HG03354 (cell line): ENCODE measurements at regions not wholly inside any gene's neighbourhood (a gene's known extent, or its start where the extent isn't known, plus 50 kb on each side); places are given as distances from the start of the nearest gene placed in this dataset.

Source experiments
- ATAC-seq: cut with Tn5 transposase; IDR thresholded peaks from one replicate; pipeline ENCODE4 v1.9.1; 2021; ENCODE audit warnings: mild to moderate bottlenecking; ENCODE audit not compliant: unreplicated experiment, poor library complexity, severe bottlenecking

DNA sequence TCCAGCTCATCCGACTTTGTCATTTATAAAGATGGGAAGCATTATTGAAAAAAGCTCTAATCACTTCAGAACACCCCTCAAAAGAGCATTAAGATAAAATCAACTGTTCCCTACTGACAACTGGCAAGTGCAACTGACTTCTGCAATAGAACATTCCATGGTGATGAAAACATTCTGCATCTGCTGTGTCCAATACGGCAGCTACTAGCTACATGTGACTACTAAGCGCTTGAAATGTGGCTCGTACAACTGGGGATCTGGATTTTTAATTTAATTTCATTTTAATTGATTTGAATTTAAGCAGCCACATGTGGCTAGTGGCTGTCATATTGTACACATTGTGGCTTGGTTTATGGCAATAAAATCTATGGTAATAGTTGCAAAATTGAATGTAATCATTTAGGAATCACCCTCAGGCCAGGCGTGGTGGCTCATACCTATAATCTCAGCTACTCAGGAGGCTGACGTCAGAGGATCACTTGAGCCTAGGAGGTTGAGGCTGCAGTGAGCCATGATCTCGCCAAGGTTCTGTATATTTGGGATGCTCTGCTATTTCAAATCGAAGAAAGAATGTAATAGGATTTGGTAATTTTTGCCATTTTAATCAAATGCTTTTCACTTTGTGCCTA, 390.3 kb downstream of the GABRB3 start:
- no peak for ATAC-seq

DNA sequence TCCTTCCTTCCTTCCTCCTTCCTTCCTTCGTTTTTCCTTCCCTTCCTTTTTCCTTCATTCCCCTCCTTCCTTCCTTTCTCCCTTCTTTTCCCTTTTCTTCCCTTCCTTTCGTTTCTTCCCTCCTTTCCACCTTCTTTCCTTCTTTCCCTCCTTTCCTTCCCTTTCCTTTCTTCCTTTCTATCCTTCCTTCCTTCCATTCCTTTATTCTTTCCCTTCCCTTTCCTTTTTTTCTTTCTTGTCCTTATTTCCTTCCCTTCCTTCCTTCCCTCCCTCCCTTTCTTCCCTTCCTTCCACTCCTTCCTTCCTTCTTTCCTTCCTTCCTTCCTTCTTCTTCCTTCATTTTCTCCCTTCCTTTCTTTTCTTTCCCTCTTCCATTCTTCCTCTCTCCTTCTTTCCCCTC, 394.6 kb downstream of the GABRB3 start:
- ATAC-seq: no peak

DNA sequence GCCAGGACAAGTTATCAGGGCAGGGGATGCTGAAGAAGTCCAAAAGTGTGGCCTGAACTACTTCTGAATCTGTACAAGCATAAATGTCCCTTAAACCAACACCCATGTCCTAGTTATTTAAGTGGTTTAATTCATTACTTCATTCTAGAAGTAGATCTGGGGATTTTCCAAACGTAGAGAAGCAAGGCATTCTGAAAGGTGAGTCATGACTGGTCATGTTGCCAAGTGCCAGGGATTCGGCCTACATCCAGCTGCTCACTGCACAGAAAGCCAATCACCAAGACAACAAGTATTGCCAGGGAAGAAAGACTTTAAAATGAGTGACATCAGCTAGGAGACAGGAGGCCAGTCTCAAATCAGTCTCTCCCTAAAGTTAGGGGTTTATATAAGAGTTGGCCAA, 396.6 kb downstream of the GABRB3 start:
- ATAC-seq: no peak

DNA sequence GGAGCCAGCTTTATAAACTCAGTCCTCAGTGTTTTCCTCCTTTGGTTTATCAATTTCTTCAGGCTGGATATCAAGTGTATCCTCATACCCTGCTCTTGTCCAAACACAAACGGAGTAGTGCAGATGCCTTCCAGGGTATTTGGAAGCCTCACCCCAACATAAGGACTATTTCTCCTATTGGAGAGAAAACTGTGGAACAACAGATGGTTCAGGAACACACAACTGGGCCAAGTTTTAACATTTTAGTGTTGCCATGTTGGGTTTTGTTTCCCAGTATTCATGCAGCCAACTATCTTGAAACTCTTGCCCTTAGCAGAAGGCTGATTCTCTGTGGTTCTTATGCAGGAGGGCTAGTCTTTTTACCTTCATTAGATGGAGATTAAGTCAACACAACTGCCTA, 398.1 kb downstream of the GABRB3 start:
- no peak for ATAC-seq

DNA sequence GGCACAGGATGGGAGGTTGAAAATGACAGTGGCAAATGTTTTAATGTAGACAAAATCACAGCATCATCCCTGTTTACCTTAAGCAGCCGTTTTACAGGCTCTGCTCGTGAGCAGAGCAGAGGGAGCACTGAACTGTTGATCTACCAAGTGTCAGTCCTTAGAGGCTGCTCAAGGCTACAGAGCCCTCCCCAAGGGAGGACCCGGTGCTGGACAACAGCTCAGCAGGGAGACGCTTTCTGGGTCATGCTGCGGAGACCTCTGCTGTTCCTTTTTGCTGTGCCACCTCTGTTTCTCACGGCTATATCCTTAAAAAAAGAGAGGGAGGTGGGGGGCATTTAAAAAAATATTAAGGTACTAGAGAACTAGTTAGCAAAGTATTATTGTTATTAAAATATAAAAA, 400.2 kb downstream of the GABRB3 start:
- no peak for ATAC-seq

DNA sequence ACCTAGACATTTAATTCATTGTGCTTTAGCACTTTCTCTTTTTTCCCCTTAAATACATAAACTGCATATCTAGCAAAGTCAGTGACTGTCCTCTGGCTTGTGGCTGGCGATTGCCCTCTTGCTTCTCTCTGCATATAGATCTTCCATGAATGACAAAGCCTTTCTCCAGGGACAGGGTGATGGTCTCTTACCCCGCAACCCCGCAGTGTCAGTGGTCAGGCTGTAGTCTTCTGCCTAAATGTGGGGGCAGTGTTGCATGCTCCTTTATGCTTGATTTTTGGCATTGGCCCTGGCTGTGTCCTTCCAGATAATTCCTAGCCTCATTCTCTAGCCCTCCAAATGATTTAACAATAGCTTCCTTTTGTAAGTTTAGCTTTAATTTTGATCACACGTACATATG, 407.8 kb downstream of the GABRB3 start:
- no peak for ATAC-seq

DNA sequence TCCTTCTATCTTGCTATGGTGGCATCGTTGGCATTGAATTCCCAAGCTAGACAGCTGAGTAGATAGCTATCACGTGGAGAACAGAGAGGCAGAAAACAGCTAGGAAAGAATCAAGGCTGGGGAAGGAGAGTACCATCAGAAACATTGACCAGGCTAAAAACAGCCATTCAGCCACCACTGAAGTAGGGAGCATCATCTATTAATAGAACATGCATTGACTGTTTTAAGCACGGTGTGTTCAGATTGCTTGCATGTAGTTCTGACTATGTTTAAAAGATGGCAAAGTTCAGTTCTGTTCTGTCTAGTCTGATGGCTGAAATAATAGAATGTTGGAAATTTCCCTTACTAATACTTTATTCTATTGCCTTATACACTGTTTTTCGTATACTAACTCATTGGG, 413.0 kb downstream of the GABRB3 start:
- ATAC-seq: no peak

DNA sequence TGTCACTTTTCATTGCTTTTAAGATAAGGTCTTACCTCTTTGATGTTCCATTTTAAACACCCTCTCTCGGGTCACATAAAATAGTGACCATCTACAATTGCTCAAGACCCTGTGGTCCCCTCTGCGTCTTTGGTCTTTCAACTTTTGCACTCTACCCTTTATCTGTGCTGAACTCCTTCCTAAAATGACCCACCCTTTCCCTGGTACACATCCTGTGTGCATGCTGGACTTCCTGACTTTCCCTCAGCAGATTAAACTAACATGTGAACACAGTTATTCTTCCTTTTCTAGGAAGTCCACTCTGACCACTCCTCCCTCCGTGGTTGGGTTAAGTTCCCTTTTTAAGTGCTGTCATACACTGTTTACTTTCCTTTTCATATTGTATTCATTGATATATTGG, 414.2 kb downstream of the GABRB3 start:
- ATAC-seq: no peak

DNA sequence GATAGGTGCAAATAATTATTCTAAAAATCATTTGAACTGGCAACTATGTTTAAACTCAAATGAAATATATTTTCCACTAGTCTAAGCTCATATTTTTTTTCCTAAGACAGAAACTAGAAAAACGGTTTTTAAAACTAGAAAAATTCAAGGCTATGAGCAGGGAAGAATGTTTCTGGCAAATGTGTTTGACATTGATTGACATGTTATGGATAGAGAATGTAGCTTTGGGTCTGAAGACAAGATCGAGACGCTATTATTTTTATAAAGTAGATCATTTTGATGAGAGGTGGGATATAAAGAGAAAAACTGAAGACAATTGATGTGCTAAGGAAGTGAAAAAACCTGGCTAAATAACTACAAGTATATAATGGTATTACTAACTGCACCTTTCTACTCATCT, 415.2 kb downstream of the GABRB3 start:
- no peak for ATAC-seq

DNA sequence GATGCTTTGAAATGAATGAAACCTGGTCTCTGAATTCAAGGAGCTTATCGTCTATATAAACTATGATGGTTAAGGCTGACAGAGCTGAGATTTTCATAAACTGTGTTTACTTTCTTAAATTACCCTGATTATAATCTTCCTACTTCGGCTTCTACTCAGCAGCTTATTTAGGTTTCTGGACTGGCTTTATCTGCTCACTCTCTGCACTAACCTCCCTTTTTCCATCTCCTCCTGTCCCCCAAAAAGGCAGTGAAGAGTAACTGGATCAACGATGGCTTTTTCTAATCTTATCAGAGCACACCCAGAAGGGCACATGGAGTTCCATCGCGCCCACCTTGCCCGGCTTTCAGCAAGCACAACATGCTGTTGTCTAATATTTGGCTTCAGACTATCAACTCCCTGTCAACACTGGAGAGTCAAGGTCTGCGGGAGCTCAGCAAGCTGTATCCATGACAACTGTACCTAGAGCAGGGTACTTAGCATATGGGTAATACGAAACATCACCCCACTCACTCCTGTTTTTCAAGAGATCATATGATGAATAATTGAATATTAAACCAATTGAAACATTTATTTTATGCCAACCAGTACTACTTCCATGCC, 417.3 kb downstream of the GABRB3 start:
- no peak for ATAC-seq

DNA sequence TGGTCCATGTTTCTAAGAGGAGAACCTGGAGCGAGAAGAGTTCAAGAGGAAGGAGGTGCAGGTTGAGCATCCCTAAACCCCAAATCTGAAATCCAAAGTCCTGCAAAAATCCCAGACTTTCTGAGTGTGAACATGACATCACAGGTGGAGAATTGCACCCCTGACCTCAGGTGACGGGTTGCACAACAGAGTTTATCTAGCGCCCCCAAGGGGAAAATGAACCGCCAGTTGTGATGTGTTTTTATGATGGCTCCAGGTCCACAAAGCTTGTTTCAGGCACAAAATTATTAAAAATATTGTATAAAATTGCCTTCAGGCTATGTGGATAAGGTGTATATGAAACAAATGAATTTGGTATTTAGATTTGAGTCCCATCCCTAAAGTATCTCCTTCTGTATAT, 420.0 kb downstream of the GABRB3 start:
- no peak for ATAC-seq

DNA sequence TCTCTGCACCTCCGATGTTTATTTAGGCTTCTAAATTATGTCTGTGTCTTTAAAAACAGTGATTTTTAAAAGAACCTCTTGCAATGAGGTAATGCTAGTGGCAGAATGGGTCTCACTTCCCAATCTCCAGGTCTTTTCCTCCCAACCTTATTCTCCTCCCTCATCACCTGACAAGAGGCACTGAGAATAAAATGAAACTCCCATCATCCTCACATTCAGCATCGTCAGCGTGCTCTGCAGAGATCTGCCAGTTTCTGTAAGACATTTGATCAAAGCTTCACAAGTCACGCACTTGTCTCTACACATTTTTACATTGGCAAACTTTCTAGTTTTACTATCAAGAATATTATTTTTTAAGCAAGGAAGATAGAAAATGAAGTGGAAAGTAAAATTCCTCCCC, 420.5 kb downstream of the GABRB3 start:
- ATAC-seq: no peak

DNA sequence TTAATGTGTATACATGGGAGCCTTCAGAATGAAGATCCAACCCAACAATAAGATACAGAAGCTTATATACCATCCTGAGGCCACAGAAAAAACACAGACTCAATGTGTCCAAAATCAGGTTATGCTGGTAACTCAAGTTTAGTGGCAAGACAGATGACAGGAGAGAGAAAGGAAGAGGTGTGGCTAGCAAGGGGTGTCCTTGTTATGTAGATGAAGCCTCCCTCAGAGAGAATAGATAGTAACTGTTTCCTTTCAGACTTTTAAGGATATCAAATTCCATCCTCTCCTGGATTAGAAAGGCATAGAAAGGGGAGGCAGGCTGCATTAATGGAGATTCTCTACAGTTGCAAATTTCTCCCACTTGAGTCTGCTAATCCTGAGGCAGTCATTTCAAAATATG, 447.4 kb downstream of the GABRB3 start:
- ATAC-seq: no peak

DNA sequence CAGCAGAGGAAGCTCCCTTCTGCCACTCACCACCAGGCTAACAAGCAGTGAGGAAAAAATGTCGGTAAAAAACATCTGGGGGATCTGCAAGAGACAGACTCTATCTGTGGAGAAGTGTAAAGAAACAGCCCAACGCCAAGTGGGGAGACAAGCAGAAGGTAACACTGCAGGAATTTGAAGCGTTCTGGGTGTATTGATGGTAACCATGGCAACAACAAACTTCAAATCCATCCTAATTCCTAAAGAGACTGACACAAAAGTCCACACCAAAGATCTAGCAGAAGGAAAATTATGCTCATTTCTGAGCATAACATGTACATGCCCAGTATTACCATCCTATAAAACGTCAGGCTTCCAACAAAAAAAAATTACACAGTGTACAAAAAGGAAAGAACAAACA, 449.3 kb downstream of the GABRB3 start:
- no peak for ATAC-seq

DNA sequence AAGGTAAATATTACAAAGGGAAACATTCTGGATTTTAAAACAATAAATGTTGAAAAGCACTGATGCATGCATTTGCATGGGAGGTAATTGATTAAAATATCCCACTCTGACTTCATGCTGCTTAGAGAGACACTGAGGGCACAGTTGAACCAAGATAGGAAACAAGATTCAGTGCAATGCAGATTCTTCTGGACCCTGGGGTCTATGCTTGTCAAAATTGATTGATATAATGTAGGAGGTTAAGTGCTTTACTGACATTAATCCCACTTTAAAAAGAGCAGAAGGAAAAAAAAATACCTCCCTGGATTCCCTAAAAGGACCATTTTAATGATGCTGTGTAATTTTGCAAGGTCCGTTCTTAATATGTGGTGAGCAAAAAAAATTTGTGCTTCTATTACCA, 454.2 kb downstream of the GABRB3 start:
- no peak for ATAC-seq

DNA sequence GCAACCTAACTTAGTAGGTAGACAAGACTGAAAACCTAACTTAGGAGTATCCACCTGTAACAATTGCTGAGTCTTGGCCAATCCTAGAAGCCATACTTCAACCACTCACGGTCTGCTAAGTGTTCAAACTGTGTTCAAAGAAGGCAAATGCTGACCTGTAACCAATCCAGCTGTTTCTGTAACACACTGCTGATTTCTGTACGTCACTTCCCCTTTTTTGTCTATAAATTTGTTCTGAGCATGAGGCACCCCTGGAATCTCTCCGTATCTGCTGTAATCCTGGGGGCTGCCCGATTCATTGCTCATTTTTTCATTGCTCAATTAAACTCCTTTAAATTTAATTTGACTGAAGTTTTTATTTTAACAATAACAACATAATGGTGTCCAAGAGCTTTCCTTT, 451.4 kb upstream of the ATP10A start:
- no peak for ATAC-seq

DNA sequence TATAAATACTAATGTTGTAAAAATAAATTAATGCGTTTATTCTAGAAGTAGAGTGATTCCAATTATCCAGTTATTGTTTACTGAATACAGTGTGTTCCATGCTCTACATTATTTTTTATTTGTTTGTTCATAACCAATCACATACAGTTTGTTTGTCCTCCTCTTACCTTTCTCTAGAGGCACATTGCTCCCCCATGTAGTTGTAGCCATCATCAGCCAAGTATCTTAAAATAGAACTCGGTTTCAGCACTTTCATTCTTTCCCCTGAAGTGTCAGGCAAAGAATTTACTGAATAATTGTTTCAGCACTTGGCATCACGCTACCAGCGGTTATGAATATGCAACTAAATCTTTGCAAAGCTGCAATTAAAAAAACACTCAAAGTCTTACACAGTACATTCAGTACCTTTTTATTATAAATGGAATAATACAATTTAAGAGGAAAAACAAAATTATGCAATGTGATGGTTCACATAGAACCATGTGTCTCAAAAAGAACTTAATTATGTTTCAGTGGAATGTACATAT, 448.6 kb upstream of the ATP10A start:
- no peak for ATAC-seq

DNA sequence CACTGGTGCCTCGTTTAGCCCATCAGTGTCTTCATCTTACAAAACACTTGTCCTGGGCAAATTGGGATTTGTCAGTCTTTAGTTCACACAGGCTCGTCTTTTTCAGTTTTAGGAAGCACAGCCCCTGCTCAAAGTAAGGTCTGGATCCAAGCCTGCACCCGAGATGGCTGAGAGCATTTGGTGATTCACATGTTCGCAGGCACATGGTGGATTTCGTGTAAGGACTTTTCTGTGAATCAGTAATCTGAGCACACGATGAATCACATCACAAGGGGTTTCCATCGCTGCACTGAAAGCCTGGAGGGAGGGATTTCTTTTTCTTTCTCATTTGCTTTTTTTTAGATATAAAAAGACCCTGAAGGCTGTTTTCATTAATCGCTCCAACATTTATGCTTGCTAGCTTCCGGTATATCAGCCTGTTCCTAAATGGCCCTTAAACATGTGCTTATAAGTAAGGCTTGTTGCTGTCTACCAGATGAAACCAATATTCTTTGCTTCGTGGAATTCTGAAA, 435.6 kb upstream of the ATP10A start:
- no peak for ATAC-seq

DNA sequence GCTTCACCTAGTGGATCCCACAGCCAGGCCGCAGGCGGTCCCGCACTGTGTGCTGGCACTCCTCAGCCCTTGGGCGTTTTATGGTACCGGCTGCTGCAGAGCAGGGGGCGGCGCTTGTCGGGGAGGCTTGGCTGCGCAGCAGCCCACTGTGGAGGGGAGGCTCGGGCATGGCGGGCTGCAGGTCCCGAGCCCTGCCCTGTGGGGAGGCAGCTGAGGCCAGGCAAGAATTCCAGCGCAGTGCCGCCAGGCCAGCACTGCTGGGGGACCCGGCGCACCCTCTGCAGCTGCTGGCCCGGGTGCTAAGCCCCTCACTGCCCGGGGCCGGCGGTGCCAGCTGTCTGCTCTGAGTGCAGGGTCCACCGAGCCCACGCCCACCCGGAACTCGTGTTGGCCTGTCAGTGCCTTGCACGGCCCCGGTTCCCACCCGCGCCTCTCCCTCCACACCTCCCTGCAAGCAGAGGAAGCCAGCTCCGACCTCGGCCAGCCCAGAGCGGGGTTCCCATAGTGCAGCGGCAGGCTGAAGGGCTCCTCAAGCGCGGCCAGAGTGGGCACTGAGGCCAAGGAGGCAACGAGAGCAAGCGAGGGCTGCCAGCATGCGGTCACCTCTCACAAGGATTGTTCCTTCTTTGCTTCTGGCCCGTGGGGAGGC, 435.0 kb upstream of the ATP10A start:
- no peak for ATAC-seq

DNA sequence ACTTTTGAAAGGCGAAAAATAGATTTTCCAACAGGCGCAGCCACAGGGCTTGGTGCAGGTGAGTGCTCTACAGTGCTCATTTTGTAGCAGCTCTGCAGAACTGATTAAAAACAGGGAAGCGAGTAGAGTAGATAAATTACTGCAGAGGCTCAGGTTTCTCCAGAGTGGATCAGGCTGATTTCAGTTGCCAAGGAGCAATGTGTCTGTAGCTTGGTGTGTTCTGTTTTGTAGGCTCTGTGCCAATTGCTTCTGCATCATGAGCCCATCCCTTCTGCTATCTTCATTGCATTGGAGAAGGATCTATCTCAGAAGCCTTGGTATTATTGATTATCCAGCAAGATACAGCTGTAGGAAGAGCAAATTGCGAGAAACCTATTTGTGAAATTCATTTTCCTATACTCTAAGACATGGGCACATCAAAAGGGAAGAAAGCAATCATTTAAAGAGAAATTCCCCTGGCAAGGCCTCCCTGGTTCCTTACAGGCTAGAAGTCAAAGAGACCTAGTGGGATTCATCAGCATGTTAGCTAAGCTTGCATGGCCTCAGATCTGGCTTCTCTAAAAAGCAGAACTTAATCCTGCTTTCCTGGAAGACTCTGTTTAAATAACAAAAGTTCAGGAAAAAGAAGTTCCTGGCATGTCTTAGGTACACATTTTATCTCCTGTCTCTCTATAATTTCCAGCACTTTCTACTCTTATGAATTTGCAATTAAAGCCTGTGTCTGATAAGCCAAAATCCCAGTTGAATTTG, 432.4 kb upstream of the ATP10A start:
- ATAC-seq: no peak
